NCI-H748 (cell line): ENCODE measurements at regions not wholly inside any gene's neighbourhood (a gene's known extent, or its start where the extent isn't known, plus 50 kb on each side); places are given as distances from the start of the nearest gene placed in this dataset.
A peak's percentile ranks its signal among the peaks of the same experiment; 100 is the strongest.
"Not testable (repeated sequence)": the region's sequence is repeated elsewhere in the genome, so short reads cannot be mapped to it uniquely, and the experiment has no call there.

ENCODE experiments used
- DNase-seq: peaks from one replicate; lab custom pipeline; 2025; ENCODE audit not compliant: unreplicated experiment; lab: John Stamatoyannopoulos, UW

- no peak for DNase-seq
Observed at GRCh38 chr5:90071656-90072055, 337.9 kb downstream of the CETN3 start.

DNA sequence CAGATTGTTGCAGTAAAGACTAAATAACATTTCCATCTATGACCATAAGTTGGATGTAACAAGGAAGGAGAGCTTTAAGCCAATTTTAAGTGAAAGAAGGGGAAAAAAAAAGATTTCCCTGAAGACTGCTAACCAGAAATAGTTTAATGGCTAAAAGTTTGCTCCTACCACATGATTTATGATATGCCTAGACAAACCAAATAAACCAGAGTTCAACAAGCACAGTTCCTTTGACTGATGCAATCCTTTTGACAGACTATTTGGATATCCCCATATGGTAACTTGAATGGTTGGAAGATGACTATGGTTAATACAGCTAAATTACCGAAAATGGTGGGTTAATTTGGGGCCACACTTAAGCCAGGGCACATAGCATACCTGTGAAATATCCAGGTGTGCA is 338.5 kb downstream of the CETN3 start:
- no peak for DNase-seq

DNA sequence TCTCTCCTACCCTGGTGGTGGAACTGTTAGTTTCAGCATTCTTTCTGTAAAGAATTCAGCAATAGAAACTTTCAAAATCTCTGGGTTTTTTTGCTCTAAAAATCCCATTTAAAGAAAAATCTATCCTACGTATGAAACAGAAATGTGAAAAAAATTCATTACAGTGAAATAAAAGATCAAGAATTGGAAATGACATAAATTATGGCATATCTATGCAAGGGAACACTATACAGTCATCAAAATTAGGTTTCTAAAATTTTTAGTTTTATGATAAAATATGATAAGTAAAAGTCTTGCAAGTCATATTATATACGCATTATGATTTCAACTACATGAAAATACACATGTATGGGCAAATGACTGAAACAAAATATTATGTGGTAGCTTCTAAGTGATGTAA is 342.6 kb downstream of the CETN3 start:
- DNase-seq = no peak

- no peak for DNase-seq
Observed at GRCh38 chr5:90056911-90057705, 352.4 kb downstream of the CETN3 start.

DNA sequence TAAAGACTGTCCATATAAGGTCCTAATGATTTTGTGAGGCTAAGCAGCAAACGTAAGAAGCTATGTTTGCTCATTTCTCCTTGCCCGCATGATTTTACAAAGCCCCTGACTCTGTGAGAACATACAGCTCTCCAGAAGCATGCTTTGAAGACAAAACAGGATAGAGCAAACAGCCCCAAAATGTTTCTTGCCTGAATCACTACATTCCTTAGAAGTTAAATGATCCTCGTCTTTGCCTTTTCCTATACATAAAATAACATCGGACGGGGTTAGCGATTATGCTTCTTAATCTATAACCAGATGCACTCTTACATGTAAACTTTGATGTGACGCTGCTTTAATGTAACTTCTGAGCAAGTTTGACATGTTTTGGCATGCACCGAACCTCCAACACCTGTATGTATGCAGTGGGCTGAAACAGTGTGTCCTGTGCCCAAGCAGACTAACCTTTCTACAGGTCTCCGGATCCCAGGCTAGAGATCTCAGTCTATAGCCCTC is 353.7 kb downstream of the CETN3 start:
- no peak for DNase-seq

DNA sequence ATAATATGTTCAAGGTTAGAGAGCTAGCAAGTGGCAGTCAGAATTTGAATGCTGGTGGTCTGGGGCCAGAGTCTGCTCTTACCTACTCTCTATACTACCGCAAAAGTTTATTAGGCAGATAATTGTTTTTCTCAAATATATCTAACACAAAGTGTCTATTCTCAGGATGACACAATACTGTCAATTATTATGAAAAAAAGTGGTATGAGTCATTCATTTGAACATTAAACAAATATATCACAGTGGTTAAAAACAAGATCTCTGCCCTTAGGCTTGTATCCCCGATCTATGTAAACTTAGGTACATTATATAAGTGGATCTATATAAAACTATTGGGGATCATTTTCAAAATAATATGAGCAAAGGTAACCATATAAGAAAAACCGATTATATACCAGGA is 354.9 kb downstream of the CETN3 start:
- no peak for DNase-seq

- no peak for DNase-seq
Observed at GRCh38 chr5:90051756-90052155, 357.8 kb downstream of the CETN3 start.

- no peak for DNase-seq
Observed at GRCh38 chr5:90050103-90050502, 359.5 kb downstream of the CETN3 start.

GRCh38 chr5:90047113-90047512 is 362.4 kb downstream of the CETN3 start:
- DNase-seq = no peak

- not testable (repeated sequence) for DNase-seq
Observed at GRCh38 chr5:90040082-90040481, 369.5 kb downstream of the CETN3 start.

- DNase-seq = no peak
Observed at GRCh38 chr5:90037646-90038045, 371.9 kb downstream of the CETN3 start.

- DNase-seq = no peak
Observed at GRCh38 chr5:90022711-90023053, 386.9 kb downstream of the CETN3 start.

DNA sequence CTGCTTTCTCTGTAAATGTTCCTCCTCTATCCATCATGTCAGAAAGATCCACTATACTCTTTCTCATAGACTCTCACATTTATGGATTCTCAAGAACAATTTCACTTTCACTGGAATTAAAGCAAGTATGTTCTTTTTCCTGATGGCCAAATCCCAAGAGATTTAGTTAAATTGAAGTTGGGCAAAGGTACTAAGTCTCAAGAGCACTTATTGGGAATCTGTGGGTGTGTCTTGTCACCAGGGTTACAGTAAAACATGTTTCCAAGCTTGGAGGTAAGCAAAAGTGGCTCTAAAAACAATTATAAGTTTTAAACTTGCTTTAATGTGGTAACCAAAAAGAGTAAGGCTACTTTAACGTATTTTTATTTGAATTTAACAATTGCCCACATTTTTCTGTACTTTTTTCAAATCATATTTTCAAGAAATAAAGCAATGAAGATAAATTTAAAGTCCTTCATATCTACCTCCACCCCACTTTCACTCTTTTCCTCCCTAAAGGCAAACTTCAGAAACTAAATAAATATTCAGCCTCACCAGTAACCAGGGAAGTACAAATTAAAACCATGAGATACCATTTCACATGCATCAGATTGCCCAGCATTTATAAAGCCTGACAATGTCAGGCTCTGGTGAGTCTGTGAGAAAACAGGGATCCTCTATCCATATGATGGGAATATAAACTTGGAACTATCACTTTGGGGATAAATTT is 387.4 kb downstream of the CETN3 start:
- DNase-seq = peak; percentile 49

DNA sequence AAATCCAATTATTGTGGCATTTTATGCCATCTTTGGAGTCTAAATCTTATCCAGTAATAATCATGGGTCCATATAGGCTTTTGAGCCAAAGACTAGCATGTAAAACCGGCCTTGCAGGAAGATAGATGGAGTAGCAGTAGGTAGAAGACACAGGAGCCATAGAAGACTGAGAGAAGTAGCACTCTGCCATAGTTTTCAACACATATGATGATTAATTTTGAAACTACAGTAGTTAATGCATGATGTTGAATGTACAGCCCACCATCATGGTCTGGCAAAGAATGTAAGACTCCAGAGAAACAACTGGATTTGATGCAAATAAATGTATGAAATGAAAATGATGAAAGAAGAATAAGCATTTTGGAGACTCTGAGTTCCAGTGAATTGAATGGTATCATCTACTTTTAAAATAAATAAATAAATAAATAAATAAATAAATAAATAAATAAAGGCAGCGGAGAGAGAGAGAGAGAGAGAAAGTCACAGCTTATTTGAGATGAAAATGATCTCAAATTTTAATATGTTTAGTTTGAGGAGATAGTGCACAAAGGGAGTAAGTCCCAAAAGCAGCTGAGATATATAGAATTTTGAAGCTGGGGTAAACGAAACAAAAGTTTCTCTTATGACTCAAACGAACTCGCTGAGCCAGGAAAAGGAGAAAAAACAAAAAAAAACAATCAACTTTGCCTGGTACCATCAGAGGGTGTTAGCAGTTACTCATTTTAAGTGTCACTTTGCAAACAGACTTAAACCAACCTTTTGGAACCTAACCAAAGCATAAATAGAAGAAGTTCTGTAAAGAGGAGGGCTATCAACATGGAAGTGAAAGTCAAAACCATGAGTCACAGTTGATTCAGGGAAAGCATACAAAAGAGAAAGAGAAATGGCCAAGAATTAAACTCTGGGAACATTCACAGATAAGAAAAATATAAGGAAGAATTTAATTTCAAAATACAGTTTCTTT is 388.7 kb downstream of the CETN3 start:
- DNase-seq = peak; percentile 13

GRCh38 chr5:90017239-90017638 is 392.3 kb downstream of the CETN3 start:
- DNase-seq = peak; percentile 96

DNA sequence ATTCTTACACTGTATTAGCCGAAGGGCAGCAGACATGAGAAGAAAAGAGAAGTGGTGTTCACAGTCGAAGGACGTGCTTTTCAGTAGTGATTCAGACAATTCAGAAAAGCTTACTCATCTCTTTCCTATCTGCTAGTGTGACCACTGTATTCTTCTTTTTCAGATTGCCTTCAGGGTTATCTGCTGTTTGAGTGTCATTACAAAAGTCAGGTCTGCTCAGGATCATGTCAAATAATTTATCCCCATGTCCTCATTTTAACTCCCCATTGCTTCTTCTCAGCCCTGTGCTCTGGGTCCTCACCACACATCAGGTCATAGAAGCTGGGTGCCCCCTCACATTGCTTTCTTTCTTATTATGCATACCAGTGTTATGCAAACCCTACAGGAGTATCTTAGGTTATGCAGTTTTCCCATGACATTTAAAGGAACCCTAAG is 394.0 kb downstream of the CETN3 start:
- no peak for DNase-seq

GRCh38 chr5:90014420-90014819 is 395.1 kb downstream of the CETN3 start:
- no peak for DNase-seq

GRCh38 chr5:90000351-90000750 is 409.2 kb downstream of the CETN3 start:
- no peak for DNase-seq

- DNase-seq = no peak
Observed at GRCh38 chr5:89998519-89999305, 410.8 kb downstream of the CETN3 start.

GRCh38 chr5:89996890-89997289 is 412.7 kb downstream of the CETN3 start:
- DNase-seq = no peak
